A549 (cell line): ENCODE measurements at regions not wholly inside any gene's neighbourhood (a gene's known extent, or its start where the extent isn't known, plus 50 kb on each side); places are given as distances from the start of the nearest gene placed in this dataset.

Source experiments
- ATAC-seq, 2 experiments: fragments of 200-7000 bp in 1 of 2; fragments of >200 bp in 1 of 2; cut with Nextera tagmentation in 1 of 2; cut with Tn5 transposase in 1 of 2; 3 replicates each; pipeline versions ENCODE4 v1.8.0 to v1.9.1; 2018 to 2020; ENCODE audit warnings: mild to moderate bottlenecking in 1 of 2, moderate library complexity in 1 of 2
- CTCF ChIA-PET: fragments of 300-600 bp; sonication (Branson Sonifier 250); formaldehyde crosslinking; extraction: SDS; loops from one replicate; lab custom pipeline; 2021; ENCODE audit warnings: antibody characterized with exemption, inconsistent platforms; lab: Yijun Ruan, JAX
- POLR2A ChIA-PET: fragments of 350-600 bp; formaldehyde crosslinking; extraction: SDS; loops from one replicate; lab custom pipeline; 2021; ENCODE audit warnings: antibody characterized with exemption, inconsistent platforms; lab: Yijun Ruan, JAX
- DNase-seq, 2 experiments: peaks; one replicate each; pipeline versions ENCODE4 v3.0.0 to v3.0.0-alpha.2; 2011 to 2016; ENCODE audit warnings: low read depth in 1 of 2, low spot score in 1 of 2
- FAIRE-seq: peaks from 2 replicates; lab custom pipeline; 2011; peaks lifted over from hg19 to GRCh38; lab: Jason Lieb, UNC
- H3K27ac ChIP-seq, 2 experiments: fragments of >200 bp; sonication (Bioruptor Twin); formaldehyde crosslinking; 3 replicates each; pipeline ENCODE4 v1.5.1; 2016 to 2017
- H3K4me1 ChIP-seq: fragments of >200 bp; sonication (Bioruptor Twin); formaldehyde crosslinking; 3 replicates; pipeline ENCODE4 v1.6.1; 2016
- H3K4me2 ChIP-seq: fragments of >200 bp; sonication (Bioruptor Twin); formaldehyde crosslinking; 3 replicates; pipeline ENCODE4 v1.6.1; 2016
- H3K4me3 ChIP-seq: fragments of >200 bp; sonication (Bioruptor Twin); formaldehyde crosslinking; 3 replicates; pipeline ENCODE4 v1.5.1; 2016
- H3K9me3 ChIP-seq: fragments of >200 bp; sonication (Bioruptor Twin); formaldehyde crosslinking; 3 replicates; pipeline ENCODE4 v1.6.1; 2016
- ATOH8 ChIP-seq: fragments of 250-450 bp; sonication (Bioruptor Pico); IDR thresholded peaks from 2 replicates; pipeline ENCODE4 v1.5.0; 2020; ENCODE audit warnings: low read depth, mild to moderate bottlenecking, moderate library complexity
- BHLHE40 ChIP-seq: IDR thresholded peaks from 2 replicates; pipeline ENCODE4 v1.6.1; 2012; ENCODE audit warnings: low read depth, low read length, inconsistent platforms
- CBX2 ChIP-seq: fragments of 200-600 bp; sonication (generic); IDR thresholded peaks from 2 replicates; pipeline ENCODE4 v1.6.1; 2016; ENCODE audit warnings: low read depth, mild to moderate bottlenecking, borderline replicate concordance
- CEBPB ChIP-seq, 2 experiments: fragments of >200 bp in 1 of 2; sonication (Bioruptor Twin) in 1 of 2; formaldehyde crosslinking in 1 of 2; IDR thresholded peaks; 2 replicates each; pipeline ENCODE4 v1.6.1; 2012 to 2016
- CHD4 ChIP-seq: fragments of 200-600 bp; sonication (generic); IDR thresholded peaks from 2 replicates; pipeline ENCODE4 v1.6.1; 2016; ENCODE audit warnings: antibody characterized with exemption, mild to moderate bottlenecking, borderline replicate concordance
- E2F6 ChIP-seq: IDR thresholded peaks from 2 replicates; pipeline ENCODE4 v1.6.1; 2012; ENCODE audit warnings: low read depth, borderline replicate concordance
- EHMT2 ChIP-seq: fragments of 200-600 bp; sonication (generic); IDR thresholded peaks from 2 replicates; pipeline ENCODE4 v1.6.1; 2016; ENCODE audit warnings: antibody characterized with exemption, low read depth, mild to moderate bottlenecking, moderate library complexity
- ELK1 ChIP-seq: fragments of 150-350 bp; IDR thresholded peaks from 2 replicates; pipeline ENCODE4 v1.6.1; 2014; ENCODE audit warnings: low read depth, mild to moderate bottlenecking, low read length
- ESRRA ChIP-seq: fragments of 150-350 bp; IDR thresholded peaks from 2 replicates; pipeline ENCODE4 v1.6.1; 2014; ENCODE audit warnings: mild to moderate bottlenecking, low read length, borderline replicate concordance
- FOSB ChIP-seq: fragments of 250-450 bp; sonication (Bioruptor Pico); IDR thresholded peaks from 2 replicates; pipeline ENCODE4 v1.5.0; 2020; ENCODE audit warnings: mild to moderate bottlenecking, moderate library complexity
- FOSL2 ChIP-seq, 2 experiments: fragments of 450-650 bp in 1 of 2; fragments of >200 bp in 1 of 2; sonication (Bioruptor Twin) in 1 of 2; formaldehyde crosslinking; IDR thresholded peaks; 2 replicates each; pipeline versions ENCODE4 v1.5.0 to v1.6.1; 2016 to 2020; ENCODE audit warnings: mild to moderate bottlenecking in 1 of 2, moderate library complexity in 1 of 2
- GATA3 ChIP-seq: IDR thresholded peaks from 2 replicates; pipeline ENCODE4 v1.6.1; 2012; ENCODE audit warnings: borderline replicate concordance
- HES2 ChIP-seq: fragments of >200 bp; sonication (Bioruptor Twin); formaldehyde crosslinking; IDR thresholded peaks from 2 replicates; pipeline ENCODE4 v1.6.1; 2016
- HOXB13 ChIP-seq: fragments of 250-450 bp; sonication (Bioruptor Pico); IDR thresholded peaks from 2 replicates; pipeline ENCODE4 v1.5.0; 2020; ENCODE audit warnings: low read depth, mild to moderate bottlenecking, moderate library complexity
- JUN ChIP-seq, 2 experiments: fragments of >200 bp; sonication (Bioruptor Twin); formaldehyde crosslinking; IDR thresholded peaks; 2 replicates in 1 of 2; 3 replicates in 1 of 2; pipeline ENCODE4 v1.6.1; 2016 to 2017
- MAFK ChIP-seq: fragments of 450-650 bp; IDR thresholded peaks from 2 replicates; pipeline ENCODE4 v1.6.1; 2014; ENCODE audit not compliant: partially characterized antibody
- NFE2L2 ChIP-seq: fragments of 150-350 bp; conservative IDR thresholded peaks from 2 replicates; pipeline ENCODE4 v1.6.1; 2014; ENCODE audit warnings: low read length
- NR3C1 ChIP-seq: fragments of >200 bp; sonication (Bioruptor Twin); formaldehyde crosslinking; IDR thresholded peaks from 3 replicates; pipeline ENCODE4 v1.6.1; 2017
- POLR2AphosphoS2 ChIP-seq: conservative IDR thresholded peaks from 2 replicates; pipeline ENCODE4 v1.6.1; 2012; ENCODE audit warnings: low read length, improper control_type of control experiment, inconsistent platforms
- RAD21 ChIP-seq, 2 experiments: fragments of >200 bp in 1 of 2; sonication (Bioruptor Twin) in 1 of 2; formaldehyde crosslinking in 1 of 2; IDR thresholded peaks in 1 of 2; conservative IDR thresholded peaks in 1 of 2; 2 replicates in 1 of 2; 3 replicates in 1 of 2; pipeline ENCODE4 v1.6.1; 2012 to 2018; ENCODE audit warnings: inconsistent platforms in 1 of 2
- RARB ChIP-seq: fragments of 250-450 bp; sonication (Bioruptor Pico); IDR thresholded peaks from 2 replicates; pipeline ENCODE4 v1.8.0; 2021; ENCODE audit warnings: mild to moderate bottlenecking, moderate library complexity
- RCOR1 ChIP-seq: fragments of 150-350 bp; IDR thresholded peaks from 2 replicates; pipeline ENCODE4 v1.6.1; 2014; ENCODE audit warnings: antibody characterized with exemption, low read length, low read depth
- REST ChIP-seq: fragments of 200-600 bp; sonication (generic); IDR thresholded peaks from 2 replicates; pipeline ENCODE4 v1.6.1; 2016; ENCODE audit warnings: antibody characterized with exemption, mild to moderate bottlenecking, moderate library complexity
- RNF2 ChIP-seq: fragments of 200-600 bp; sonication (generic); IDR thresholded peaks from 2 replicates; pipeline ENCODE4 v1.6.1; 2016; ENCODE audit warnings: low read depth, mild to moderate bottlenecking, antibody characterized with exemption, moderate library complexity, borderline replicate concordance
- SMC3 ChIP-seq: fragments of >200 bp; sonication (Bioruptor Twin); formaldehyde crosslinking; IDR thresholded peaks from 3 replicates; pipeline ENCODE4 v1.6.1; 2018; ENCODE audit warnings: inconsistent platforms
- WGBS: methylation state at CpG from one replicate; pipeline ENCODE4 v1.1.6; 2017; ENCODE audit errors: missing lambda C conversion rate; 5-methylcytosine and 5-hydroxymethylcytosine counted together

GRCh38 chr13:73261739-73262216 lies 203.0 kb downstream of the KLF5 start:
- Histone ChIP-seq H3K4me3 (no peak overlapping the region), H3K27ac (no peak overlapping the region), H3K4me1 (no peaks in the 10 kb centered on the region), H3K9me3 (no peaks in the 10 kb centered on the region), H3K4me2 (no peak overlapping the region)
- 63% methylated on average over 4 of the region's 4 CpGs for WGBS
- TF ChIP-seq HES2 (no peak), FOSL2 (IDR thresholded peaks at IDR 0.05) (no peak), FOSL2 (CRISPR knock-in tag; IDR thresholded peaks at IDR 0.05) (no peak), JUN (IDR thresholded peaks at IDR 0.05) (no peak), ATOH8 (no peak), SMC3 (no peak), REST (no peak), HOXB13 (CRISPR knock-in tag) (no peak), EHMT2 (no peak), MAFK (no peak), POLR2AphosphoS2 (no peak), GATA3 (no peak), CBX2 (no peak), CEBPB (IDR thresholded peaks at IDR 0.05) (no peak), CHD4 (no peak), NR3C1 (no peak), BHLHE40 (no peak), RCOR1 (no peak)
- no peak for DNase-seq
- ChIA-PET POLR2A (no interaction called here), CTCF (no interaction called here)
- no peak for ATAC-seq
- no peak for FAIRE-seq

- ATAC-seq (no peak), FAIRE-seq (no peak), DNase-seq (no peak)
- Histone ChIP-seq H3K4me1 (peaks cover 8% of the 10 kb centered on the region; the same call in 1 of the 3 replicates), H3K4me3 (no peak overlapping the region), H3K4me2 (no peak overlapping the region), H3K9me3 (no peaks in the 10 kb centered on the region), H3K27ac (no peak overlapping the region)
- WGBS = 70% methylated on average over 14 of the region's 14 CpGs
- ChIA-PET POLR2A (no interaction called here), CTCF (no interaction called here)
- TF ChIP-seq NFE2L2 (no peak), SMC3 (no peak), E2F6 (no peak), ESRRA (no peak), RNF2 (no peak), RAD21 (conservative IDR thresholded peaks at IDR 0.05 in 1 of 2, IDR thresholded peaks at IDR 0.05 in 1 of 2) (no peak), FOSL2 (IDR thresholded peaks at IDR 0.05) (no peak), FOSL2 (CRISPR knock-in tag; IDR thresholded peaks at IDR 0.05) (no peak), FOSB (CRISPR knock-in tag) (no peak), ELK1 (no peak), NR3C1 (no peak), CEBPB (IDR thresholded peaks at IDR 0.05) (no peak), REST (no peak), RARB (CRISPR knock-in tag) (no peak)
Observed at GRCh38 chr13:73259061-73260017, 200.5 kb downstream of the KLF5 start.
